BLaER1 treated with 17β-estradiol and CSF1 and Interleukin-3, amounts not matched to agents 10 nM and 100 nM (cell line): ENCODE measurements at regions not wholly inside any gene's neighbourhood (a gene's known extent, or its start where the extent isn't known, plus 50 kb on each side); places are given as distances from the start of the nearest gene placed in this dataset.

Experiments used
- H3K27ac ChIP-seq, 11 experiments: shearing (Covaris generic); formaldehyde crosslinking; 2 replicates each; pipeline ENCODE4 v1.8.1; 2022
- H3K27me3 ChIP-seq, 11 experiments: shearing (Covaris generic); formaldehyde crosslinking; 2 replicates each; pipeline ENCODE4 v1.8.1; 2022
- H3K36me3 ChIP-seq, 11 experiments: shearing (Covaris generic); formaldehyde crosslinking; 2 replicates each; pipeline ENCODE4 v1.8.1; 2022
- H3K4me1 ChIP-seq, 10 experiments: shearing (Covaris generic); formaldehyde crosslinking; 2 replicates each; pipeline ENCODE4 v1.8.1; 2022
- H3K4me2 ChIP-seq, 11 experiments: shearing (Covaris generic); formaldehyde crosslinking; 2 replicates each; pipeline ENCODE4 v1.8.1; 2022
- H3K4me3 ChIP-seq, 10 experiments: shearing (Covaris generic); formaldehyde crosslinking; 2 replicates each; pipeline ENCODE4 v1.8.1; 2022
- H3K9ac ChIP-seq, 11 experiments: shearing (Covaris generic); formaldehyde crosslinking; 2 replicates each; pipeline ENCODE4 v1.8.1; 2022
- H3K9me3 ChIP-seq, 11 experiments: shearing (Covaris generic); formaldehyde crosslinking; replicated peaks in 1 of 11; 2 replicates each; pipeline ENCODE4 v1.8.1; 2022
- H4K20me1 ChIP-seq, 11 experiments: shearing (Covaris generic); formaldehyde crosslinking; 2 replicates each; pipeline ENCODE4 v1.8.1; 2022
- Cebpa-rat ChIP-seq, 11 experiments: shearing (Covaris generic); IDR thresholded peaks; 2 replicates each; pipeline ENCODE4 v1.8.1; 2022

DNA sequence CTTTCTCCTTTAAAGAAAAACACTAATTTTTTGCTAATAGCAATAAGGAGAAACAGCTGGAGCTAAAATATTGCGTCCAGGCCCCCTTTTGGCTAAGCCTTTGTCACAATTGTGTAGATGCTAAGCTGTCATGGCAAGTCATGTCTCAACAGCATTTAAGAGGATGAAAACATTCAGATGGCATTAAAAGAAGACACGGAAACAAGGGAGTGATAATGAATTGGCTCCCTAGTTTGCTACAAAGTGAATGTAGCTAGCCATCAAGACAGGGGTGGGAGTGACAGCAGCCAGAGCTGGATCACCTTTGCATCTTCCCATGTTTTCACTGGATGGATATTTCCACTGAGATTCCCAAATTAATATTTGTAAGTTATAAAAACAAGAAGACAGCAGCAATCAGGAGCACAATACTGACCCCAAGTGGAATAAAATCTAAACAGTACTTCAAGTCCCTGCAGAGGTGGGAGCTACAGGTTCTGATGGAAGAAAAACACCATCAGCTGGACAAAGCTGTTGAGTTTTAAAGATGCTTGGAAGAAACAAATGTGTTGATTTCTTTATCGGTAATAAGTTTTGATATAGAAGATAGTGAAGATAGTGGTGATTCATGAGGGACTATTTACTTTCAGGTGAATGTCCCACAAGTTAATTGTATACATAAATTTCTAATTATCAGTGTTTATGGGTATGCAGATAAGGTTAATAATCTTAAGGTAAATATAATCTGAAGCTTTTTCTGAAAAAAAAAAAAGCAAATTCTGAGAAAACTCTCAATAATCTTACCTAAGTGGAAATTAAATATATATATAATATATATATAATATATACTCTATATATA lies 129.4 kb downstream of the SLC16A9 start:
- Histone ChIP-seq H3K4me1 (peaks cover 5 to 41% (median 14%) of the 10 kb centered on the region in 10 experiments; a peak in 17 of 20 replicates), H3K27ac (peak overlapping the region in 1 of 11 experiments; percentile 24; a peak in 1 of 22 replicates), H3K4me3 (no peak overlapping the region), H4K20me1 (no peaks in the 10 kb centered on the region), H3K9ac (no peak overlapping the region), H3K36me3 (no peaks in the 10 kb centered on the region), H3K27me3 (no peaks in the 10 kb centered on the region), H3K9me3 (no peaks in the 10 kb centered on the region), H3K4me2 (peak overlapping the region in 2 of 11 experiments; percentile 62 to 76; a peak in 4 of 22 replicates)
- no peak for TF ChIP-seq Cebpa-rat (IDR thresholded peaks at IDR 0.05)

DNA sequence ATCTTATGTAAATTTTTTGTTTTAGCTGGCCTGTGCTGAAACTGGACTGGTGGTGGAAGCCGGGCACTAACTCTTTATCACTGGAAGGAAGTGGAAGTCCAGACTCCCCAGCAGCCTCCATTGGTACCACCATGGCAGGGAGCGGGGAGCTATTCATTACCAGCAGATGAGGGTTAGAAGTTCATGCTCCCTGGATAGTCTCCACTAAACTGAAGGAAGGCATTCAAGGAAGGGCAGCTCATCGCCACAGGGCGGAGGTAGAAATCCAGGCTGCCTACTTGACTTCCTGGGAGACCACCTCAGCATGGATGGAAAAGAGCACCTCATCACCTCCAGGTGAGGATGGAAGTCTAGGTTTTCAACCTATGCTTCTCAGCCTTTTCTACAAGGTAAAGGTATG lies 130.9 kb downstream of the SLC16A9 start:
- Histone ChIP-seq H3K9me3 (no peaks in the 10 kb centered on the region), H3K9ac (no peak overlapping the region), H3K4me2 (peak overlapping the region in 2 of 11 experiments; percentile 62 to 76; a peak in 4 of 22 replicates), H4K20me1 (no peaks in the 10 kb centered on the region), H3K27me3 (no peaks in the 10 kb centered on the region), H3K36me3 (no peaks in the 10 kb centered on the region), H3K4me3 (no peak overlapping the region), H3K27ac (peak overlapping the region in 2 of 11 experiments; percentile 24 to 30; a peak in 3 of 22 replicates), H3K4me1 (peaks cover 5 to 41% (median 15%) of the 10 kb centered on the region in 10 experiments; a peak in 17 of 20 replicates)
- no peak for TF ChIP-seq Cebpa-rat (IDR thresholded peaks at IDR 0.05)

DNA sequence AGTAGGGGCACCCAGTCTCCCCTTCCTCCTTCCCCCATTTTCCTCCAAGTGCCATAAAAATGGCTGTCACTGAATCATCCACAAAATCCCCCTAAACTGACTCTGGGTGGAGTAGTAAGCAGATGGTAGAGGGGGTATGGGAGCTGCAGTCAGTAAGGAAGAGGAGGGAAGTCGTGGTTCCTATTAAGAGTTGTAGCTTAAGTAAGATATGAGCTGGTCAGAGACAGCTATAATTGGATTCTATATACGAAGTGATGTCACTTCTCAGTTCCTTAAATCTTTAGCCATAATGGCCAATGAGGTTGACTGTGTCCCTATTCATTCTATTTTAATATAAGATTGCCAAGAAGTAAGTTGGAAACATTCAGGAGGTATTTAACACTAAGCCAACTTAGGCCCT lies 131.7 kb downstream of the SLC16A9 start:
- Histone ChIP-seq H3K36me3 (no peaks in the 10 kb centered on the region), H3K9ac (no peak overlapping the region), H4K20me1 (no peaks in the 10 kb centered on the region), H3K27me3 (no peaks in the 10 kb centered on the region), H3K4me2 (peak overlapping the region in 3 of 11 experiments; percentile 36 to 76 (median 62); a peak in 4 of 22 replicates), H3K4me3 (no peak overlapping the region), H3K4me1 (peaks cover 5 to 41% (median 15%) of the 10 kb centered on the region in 10 experiments; a peak in 17 of 20 replicates), H3K27ac (peak overlapping the region in 2 of 11 experiments; percentile 6 to 24; a peak in 2 of 22 replicates), H3K9me3 (no peaks in the 10 kb centered on the region)
- no peak for TF ChIP-seq Cebpa-rat (IDR thresholded peaks at IDR 0.05)

DNA sequence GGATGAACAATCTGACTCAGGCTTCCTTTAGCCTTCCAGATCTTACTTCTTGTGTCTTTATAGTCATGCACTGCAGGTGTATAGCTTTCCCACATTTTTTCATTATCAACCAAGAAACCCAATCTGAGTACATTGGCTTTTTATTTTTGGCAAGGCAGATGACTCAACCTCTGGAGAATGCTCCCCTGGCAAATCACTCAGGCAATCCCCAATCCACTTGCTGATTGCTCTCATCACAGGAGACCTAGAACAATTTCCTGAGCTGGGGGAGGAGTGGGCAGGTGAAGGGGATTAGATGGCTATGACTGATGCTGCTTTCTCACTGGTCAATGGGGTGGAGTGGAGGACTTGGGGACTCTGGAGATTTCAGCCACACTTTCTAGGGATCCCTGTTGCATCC lies 134.4 kb downstream of the SLC16A9 start:
- Histone ChIP-seq H3K4me2 (peak overlapping the region in 4 of 11 experiments; percentile 3 to 26 (median 6); a peak in 2 of 22 replicates), H3K36me3 (no peaks in the 10 kb centered on the region), H3K4me1 (peaks cover 5 to 41% (median 15%) of the 10 kb centered on the region in 10 experiments; a peak in 17 of 20 replicates), H3K9me3 (no peaks in the 10 kb centered on the region), H3K4me3 (no peak overlapping the region), H3K27me3 (no peaks in the 10 kb centered on the region), H3K9ac (no peak overlapping the region), H4K20me1 (no peaks in the 10 kb centered on the region), H3K27ac (no peak overlapping the region)
- no peak for TF ChIP-seq Cebpa-rat (IDR thresholded peaks at IDR 0.05)

DNA sequence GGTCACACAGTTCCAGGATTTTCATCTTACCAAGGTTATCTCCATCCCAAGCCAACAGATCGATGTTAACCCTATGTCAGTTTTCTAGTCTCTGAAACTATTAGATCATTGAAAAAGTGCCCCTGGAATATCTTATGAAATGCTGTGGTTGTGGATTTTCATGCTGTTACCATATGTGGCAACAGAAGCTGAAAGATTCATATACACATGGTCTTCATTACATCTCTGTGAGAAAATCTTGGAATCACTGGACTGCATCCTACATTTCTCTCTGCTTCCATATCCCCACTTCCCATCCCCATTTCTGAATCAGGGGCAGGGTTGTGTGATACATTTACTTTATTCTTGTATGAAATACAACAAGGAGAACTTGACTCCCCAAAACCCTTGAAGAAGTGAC lies 146.1 kb downstream of the SLC16A9 start:
- H3K4me2 ChIP-seq, result peak overlapping the region in 3 of 11 experiments; percentile 19 to 53 (median 52); a peak in 3 of 22 replicates
- no peaks in the 10 kb centered on the region for H3K27me3 ChIP-seq
- no peaks in the 10 kb centered on the region for H3K9me3 ChIP-seq
- H3K4me1 ChIP-seq, result peaks cover 0 to 20% (median 11%) of the 10 kb centered on the region in 10 experiments; a peak in 11 of 20 replicates
- H3K27ac ChIP-seq, result no peak overlapping the region
- TF ChIP-seq Cebpa-rat (IDR thresholded peaks at IDR 0.05), result no peak
- H3K9ac ChIP-seq, result no peak overlapping the region
- H3K4me3 ChIP-seq, result no peak overlapping the region
- no peaks in the 10 kb centered on the region for H3K36me3 ChIP-seq
- no peaks in the 10 kb centered on the region for H4K20me1 ChIP-seq

DNA sequence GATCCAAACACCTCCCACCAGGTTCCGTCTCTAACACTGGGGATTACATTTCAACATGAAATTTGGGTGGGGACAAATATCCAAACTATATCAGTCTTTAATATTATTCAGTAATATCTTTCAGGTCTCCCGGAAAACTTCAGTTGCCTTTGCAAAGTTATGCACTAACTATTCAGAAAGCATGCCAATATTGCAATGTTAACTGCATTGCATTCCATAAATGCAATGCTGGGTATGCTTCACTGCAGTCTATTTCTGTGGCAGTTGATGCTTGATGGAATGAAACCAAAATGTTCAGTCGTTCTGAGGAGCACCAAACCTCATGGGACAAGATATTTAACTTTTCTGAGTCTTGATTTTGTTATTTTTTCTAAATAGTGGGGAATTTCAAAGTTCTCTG lies 147.5 kb downstream of the SLC16A9 start:
- no peaks in the 10 kb centered on the region for H3K27me3 ChIP-seq
- TF ChIP-seq Cebpa-rat (IDR thresholded peaks at IDR 0.05), result no peak
- no peak overlapping the region for H3K27ac ChIP-seq
- no peaks in the 10 kb centered on the region for H4K20me1 ChIP-seq
- no peaks in the 10 kb centered on the region for H3K9me3 ChIP-seq
- H3K9ac ChIP-seq, result no peak overlapping the region
- peak overlapping the region in 5 of 11 experiments; percentile 19 to 53 (median 38); a peak in 9 of 22 replicates for H3K4me2 ChIP-seq
- peaks cover 0 to 20% (median 11%) of the 10 kb centered on the region in 10 experiments; a peak in 11 of 20 replicates for H3K4me1 ChIP-seq
- no peaks in the 10 kb centered on the region for H3K36me3 ChIP-seq
- no peak overlapping the region for H3K4me3 ChIP-seq

DNA sequence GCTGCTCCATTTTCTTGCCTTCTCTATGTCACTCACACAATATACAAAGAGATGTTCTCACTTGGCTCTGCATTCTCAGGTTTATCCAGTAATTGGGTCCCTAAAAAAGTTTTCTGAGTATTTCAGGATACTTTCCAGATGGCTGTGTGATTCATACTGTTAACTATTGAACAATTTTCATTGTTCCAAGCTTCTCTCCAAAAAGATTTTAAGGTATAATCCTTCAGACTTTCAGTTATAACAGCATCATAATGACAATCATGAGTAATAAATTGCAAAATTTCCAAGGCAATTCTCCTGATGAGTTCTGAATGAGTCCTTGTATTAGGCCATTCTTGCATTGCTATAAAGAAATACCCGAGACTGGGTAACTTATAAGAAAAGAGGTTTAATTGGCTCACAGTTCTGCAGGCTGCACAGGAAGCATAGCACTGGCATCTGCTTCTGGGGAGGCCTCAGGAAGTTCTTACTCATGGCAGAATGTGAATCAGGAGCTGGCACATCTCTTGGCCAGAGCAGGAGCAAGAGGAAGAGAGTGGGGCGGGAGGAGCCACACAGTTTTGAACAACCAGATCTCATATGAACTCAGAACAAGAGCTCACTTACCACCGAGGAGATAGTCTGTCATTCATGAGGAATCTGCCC lies 148.1 kb downstream of the SLC16A9 start:
- no peaks in the 10 kb centered on the region for H3K9me3 ChIP-seq
- H3K27ac ChIP-seq, result no peak overlapping the region
- H3K4me1 ChIP-seq, result peaks cover 0 to 20% (median 11%) of the 10 kb centered on the region in 10 experiments; a peak in 11 of 20 replicates
- H3K4me3 ChIP-seq, result no peak overlapping the region
- peak overlapping the region in 4 of 11 experiments; percentile 19 to 53 (median 45); a peak in 6 of 22 replicates for H3K4me2 ChIP-seq
- H3K36me3 ChIP-seq, result no peaks in the 10 kb centered on the region
- no peak for TF ChIP-seq Cebpa-rat (IDR thresholded peaks at IDR 0.05)
- no peaks in the 10 kb centered on the region for H4K20me1 ChIP-seq
- H3K27me3 ChIP-seq, result no peaks in the 10 kb centered on the region
- H3K9ac ChIP-seq, result no peak overlapping the region

DNA sequence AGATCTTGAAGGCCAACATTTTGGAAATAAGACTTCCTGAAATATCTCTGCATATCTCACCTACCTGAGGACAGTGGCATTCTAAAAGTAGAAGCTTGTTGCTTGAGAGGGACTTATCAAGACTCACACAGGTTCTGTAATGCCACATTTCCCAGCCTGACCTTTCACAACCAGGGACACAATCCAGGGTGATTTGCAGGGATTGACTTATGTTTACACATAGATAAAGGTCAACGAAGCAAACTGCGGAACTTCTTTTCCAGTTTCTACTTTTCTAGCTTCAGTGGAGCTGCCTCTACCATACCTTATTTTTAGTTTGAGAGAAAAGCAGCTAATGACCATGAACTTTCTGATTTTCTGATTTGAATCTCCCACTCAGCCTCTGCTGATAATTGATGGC lies 148.7 kb downstream of the SLC16A9 start:
- Histone ChIP-seq H3K27ac (no peak overlapping the region), H3K9me3 (no peaks in the 10 kb centered on the region), H3K36me3 (no peaks in the 10 kb centered on the region), H3K27me3 (no peaks in the 10 kb centered on the region), H3K4me2 (no peak overlapping the region), H3K4me1 (peaks cover 0 to 20% (median 11%) of the 10 kb centered on the region in 10 experiments; a peak in 11 of 20 replicates), H3K9ac (no peak overlapping the region), H4K20me1 (no peaks in the 10 kb centered on the region), H3K4me3 (no peak overlapping the region)
- no peak for TF ChIP-seq Cebpa-rat (IDR thresholded peaks at IDR 0.05)

DNA sequence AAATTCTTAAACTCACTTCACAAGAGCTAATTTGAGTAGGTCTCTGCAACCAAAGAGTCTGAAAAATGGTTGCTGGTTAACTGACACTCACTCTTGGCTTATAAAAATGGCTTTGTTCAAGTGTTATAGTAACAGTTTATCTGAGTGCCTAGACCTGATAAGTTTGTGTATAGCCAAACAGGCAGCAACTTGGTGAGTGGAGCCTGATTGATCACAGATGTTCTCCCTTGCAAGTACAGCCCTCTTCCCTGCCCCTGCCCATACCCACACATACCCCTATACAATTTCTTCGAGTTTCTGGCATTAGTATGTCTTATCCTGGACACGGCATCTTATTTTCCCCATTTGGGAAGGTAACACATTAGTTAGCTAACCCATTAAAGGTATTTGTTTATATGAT lies 149.5 kb downstream of the SLC16A9 start:
- no peaks in the 10 kb centered on the region for H3K9me3 ChIP-seq
- no peak overlapping the region for H3K4me2 ChIP-seq
- peaks cover 0 to 20% (median 11%) of the 10 kb centered on the region in 10 experiments; a peak in 11 of 20 replicates for H3K4me1 ChIP-seq

More for the DNA sequence above, 149.5 kb downstream of the SLC16A9 start:
- Histone ChIP-seq H3K27ac (no peak overlapping the region), H4K20me1 (no peaks in the 10 kb centered on the region), H3K4me3 (no peak overlapping the region), H3K9ac (no peak overlapping the region), H3K36me3 (no peaks in the 10 kb centered on the region), H3K27me3 (no peaks in the 10 kb centered on the region)
- TF ChIP-seq Cebpa-rat (IDR thresholded peaks at IDR 0.05), result no peak
